ENCODE measurements at regions not wholly inside any gene's neighbourhood (a gene's known extent, or its start where the extent isn't known, plus 50 kb on each side); places are given as distances from the start of the nearest gene placed in this dataset.
A peak's percentile ranks its signal among the peaks of the same experiment; 100 is the strongest.

- Histone ChIP-seq H3K27ac (no peak overlapping the region), H3K4me1 (no peaks in the 10 kb centered on the region), H3K9me3 (no peaks in the 10 kb centered on the region), H3K27me3 (ENCODE audit: low read depth) (no peaks in the 10 kb centered on the region), H3K36me3 (no peaks in the 10 kb centered on the region), H3K4me3 (no peak overlapping the region)
- intact Hi-C loops (cut with DNase I), result no loop called here
- TF ChIP-seq, protein P1, sequence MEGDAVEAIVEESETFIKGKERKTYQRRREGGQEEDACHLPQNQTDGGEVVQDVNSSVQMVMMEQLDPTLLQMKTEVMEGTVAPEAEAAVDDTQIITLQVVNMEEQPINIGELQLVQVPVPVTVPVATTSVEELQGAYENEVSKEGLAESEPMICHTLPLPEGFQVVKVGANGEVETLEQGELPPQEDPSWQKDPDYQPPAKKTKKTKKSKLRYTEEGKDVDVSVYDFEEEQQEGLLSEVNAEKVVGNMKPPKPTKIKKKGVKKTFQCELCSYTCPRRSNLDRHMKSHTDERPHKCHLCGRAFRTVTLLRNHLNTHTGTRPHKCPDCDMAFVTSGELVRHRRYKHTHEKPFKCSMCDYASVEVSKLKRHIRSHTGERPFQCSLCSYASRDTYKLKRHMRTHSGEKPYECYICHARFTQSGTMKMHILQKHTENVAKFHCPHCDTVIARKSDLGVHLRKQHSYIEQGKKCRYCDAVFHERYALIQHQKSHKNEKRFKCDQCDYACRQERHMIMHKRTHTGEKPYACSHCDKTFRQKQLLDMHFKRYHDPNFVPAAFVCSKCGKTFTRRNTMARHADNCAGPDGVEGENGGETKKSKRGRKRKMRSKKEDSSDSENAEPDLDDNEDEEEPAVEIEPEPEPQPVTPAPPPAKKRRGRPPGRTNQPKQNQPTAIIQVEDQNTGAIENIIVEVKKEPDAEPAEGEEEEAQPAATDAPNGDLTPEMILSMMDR (IDR thresholded peaks at IDR 0.05), result no peak
- ATAC-seq, result no peak
- DNase-seq, result no peak
These were observed 156.2 kb upstream of the SPAG17 start for GRCh38 chr1:118340928-118341910.

DNA sequence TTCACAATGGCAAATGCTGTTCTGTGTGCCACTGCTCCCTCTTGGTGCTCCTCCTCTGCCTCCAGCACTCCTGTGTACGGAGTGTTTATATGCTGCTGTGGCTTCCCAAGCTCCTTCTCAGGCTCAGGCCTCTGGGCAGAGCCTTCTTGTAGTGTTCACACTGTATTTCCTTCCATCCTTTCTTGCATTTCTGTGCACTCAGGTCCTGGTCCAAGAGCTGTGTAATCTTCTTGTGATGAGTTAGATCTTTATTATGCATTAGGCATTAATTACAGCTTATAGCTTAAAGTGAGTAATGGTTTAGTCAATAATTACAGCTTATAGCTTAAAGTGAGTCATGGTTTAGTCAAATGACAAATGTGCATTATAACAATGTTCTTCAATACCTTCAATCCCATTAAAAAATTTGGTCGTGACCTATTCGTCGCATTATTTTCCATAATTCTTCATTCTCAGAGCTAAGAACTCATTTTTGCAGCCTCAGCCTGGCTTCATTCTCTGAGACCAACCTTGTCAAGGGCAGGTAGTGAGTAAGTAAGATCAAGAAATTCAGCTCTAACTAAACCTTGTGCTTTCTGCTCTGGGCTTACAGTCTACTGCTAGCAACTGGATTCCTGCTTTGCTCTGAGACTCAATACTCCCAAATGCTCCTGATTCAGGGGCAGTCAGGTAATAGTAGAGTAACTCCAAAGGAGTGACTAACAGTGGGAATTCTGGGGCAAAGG, 154.5 kb upstream of the SPAG17 start:
- no peaks in the 10 kb centered on the region for H3K27me3 ChIP-seq (ENCODE audit: low read depth)
- no peak for ATAC-seq
- intact Hi-C loops (cut with DNase I), result no loop called here
- TF ChIP-seq, protein P1 (IDR thresholded peaks at IDR 0.05), result no peak
- H3K36me3 ChIP-seq, result no peaks in the 10 kb centered on the region
- H3K4me3 ChIP-seq, result no peak overlapping the region
- H3K4me1 ChIP-seq, result no peaks in the 10 kb centered on the region
- H3K27ac ChIP-seq, result no peak overlapping the region
- H3K9me3 ChIP-seq, result no peaks in the 10 kb centered on the region
- no peak for DNase-seq

- TF ChIP-seq, protein P1 (IDR thresholded peaks at IDR 0.05), result no peak
- Histone ChIP-seq H3K4me3 (no peak overlapping the region), H3K27me3 (ENCODE audit: low read depth) (no peaks in the 10 kb centered on the region), H3K4me1 (no peaks in the 10 kb centered on the region), H3K9me3 (no peaks in the 10 kb centered on the region), H3K36me3 (no peaks in the 10 kb centered on the region), H3K27ac (no peak overlapping the region)
- intact Hi-C loops (cut with DNase I), result no loop called here
- no peak for DNase-seq
- ATAC-seq, result no peak
These were observed 153.9 kb upstream of the SPAG17 start for GRCh38 chr1:118338936-118339335.

GRCh38 chr1:118337346-118337745, 152.3 kb upstream of the SPAG17 start:
- DNase-seq, result no peak
- intact Hi-C loops (cut with DNase I), result no loop called here
- Histone ChIP-seq H3K27me3 (ENCODE audit: low read depth) (no peaks in the 10 kb centered on the region), H3K4me1 (no peaks in the 10 kb centered on the region), H3K36me3 (no peaks in the 10 kb centered on the region), H3K27ac (no peak overlapping the region), H3K9me3 (no peaks in the 10 kb centered on the region), H3K4me3 (no peak overlapping the region)
- TF ChIP-seq, protein P1 (IDR thresholded peaks at IDR 0.05), result no peak
- ATAC-seq, result no peak

- peak in 1 of 2 donors; percentile 64 for ATAC-seq
- H3K27ac ChIP-seq, result no peak overlapping the region
- no peak for DNase-seq
- TF ChIP-seq, protein P1 (IDR thresholded peaks at IDR 0.05), result no peak
- H3K4me1 ChIP-seq, result no peaks in the 10 kb centered on the region
- no peaks in the 10 kb centered on the region for H3K36me3 ChIP-seq
- intact Hi-C loops (cut with DNase I), result no loop called here
- no peaks in the 10 kb centered on the region for H3K27me3 ChIP-seq (ENCODE audit: low read depth)
- no peak overlapping the region for H3K4me3 ChIP-seq
- no peaks in the 10 kb centered on the region for H3K9me3 ChIP-seq
These were observed 150.3 kb upstream of the SPAG17 start for GRCh38 chr1:118335331-118335732.

Measured in lower lobe of right lung (tissue), 2 donors.